AG10803 (cell line): ENCODE measurements at regions not wholly inside any gene's neighbourhood (a gene's known extent, or its start where the extent isn't known, plus 50 kb on each side); places are given as distances from the start of the nearest gene placed in this dataset.

Experiments used
- DNase-seq: peaks from one replicate; pipeline ENCODE4 v3.0.0; 2010; ENCODE audit warnings: low read depth
- H3K4me3 ChIP-seq: 2 replicates; pipeline ENCODE4 v1.5.1; 2011; ENCODE audit warnings: mild to moderate bottlenecking, low read length, control low read depth
- TF ChIP-seq, protein P1 (sequence below): conservative IDR thresholded peaks from 2 replicates; pipeline ENCODE4 v1.5.1; 2011; ENCODE audit warnings: mild to moderate bottlenecking, low read length, control low read depth, inconsistent platforms

DNA sequence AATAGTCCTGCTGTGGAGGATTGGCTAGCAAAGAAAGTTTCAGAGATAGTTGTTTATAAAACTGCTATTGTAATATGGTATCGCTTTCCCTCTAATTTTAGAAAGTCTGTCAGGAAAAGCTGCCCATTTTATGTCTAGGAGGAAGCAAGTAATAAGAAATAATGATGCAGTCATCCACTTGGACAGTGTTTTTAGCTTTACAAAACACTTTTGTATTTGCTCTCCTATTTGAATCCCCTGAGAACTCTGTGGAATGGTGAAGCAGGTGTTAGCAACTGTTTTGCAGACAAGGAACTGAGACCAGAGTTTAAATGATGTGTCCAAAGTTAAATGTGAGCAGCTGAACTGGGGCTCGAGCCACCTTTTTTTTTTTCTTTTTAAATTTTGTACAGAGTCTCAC lies 455.8 kb downstream of the XPNPEP1 start:
- TF ChIP-seq, protein P1, sequence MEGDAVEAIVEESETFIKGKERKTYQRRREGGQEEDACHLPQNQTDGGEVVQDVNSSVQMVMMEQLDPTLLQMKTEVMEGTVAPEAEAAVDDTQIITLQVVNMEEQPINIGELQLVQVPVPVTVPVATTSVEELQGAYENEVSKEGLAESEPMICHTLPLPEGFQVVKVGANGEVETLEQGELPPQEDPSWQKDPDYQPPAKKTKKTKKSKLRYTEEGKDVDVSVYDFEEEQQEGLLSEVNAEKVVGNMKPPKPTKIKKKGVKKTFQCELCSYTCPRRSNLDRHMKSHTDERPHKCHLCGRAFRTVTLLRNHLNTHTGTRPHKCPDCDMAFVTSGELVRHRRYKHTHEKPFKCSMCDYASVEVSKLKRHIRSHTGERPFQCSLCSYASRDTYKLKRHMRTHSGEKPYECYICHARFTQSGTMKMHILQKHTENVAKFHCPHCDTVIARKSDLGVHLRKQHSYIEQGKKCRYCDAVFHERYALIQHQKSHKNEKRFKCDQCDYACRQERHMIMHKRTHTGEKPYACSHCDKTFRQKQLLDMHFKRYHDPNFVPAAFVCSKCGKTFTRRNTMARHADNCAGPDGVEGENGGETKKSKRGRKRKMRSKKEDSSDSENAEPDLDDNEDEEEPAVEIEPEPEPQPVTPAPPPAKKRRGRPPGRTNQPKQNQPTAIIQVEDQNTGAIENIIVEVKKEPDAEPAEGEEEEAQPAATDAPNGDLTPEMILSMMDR = no peak

DNA sequence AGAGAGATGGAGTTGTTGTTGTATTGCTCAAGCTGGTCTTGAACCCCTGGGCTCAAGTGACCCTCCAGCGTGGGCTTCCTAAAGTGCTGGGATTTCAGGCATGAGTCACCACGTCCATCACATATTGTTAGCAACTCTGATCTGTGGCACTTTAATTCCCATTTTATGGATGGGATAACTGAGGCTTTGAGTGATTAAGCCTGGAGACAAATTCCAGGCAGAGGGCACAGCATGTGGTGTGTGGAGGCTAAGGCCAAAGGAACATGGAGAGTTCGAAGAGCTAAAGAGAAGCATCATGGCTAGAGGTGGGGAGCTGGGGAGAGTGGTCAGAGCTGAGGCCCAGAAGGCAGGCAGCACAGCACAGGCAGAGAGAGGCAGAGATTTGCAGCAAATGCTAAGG lies 458.4 kb downstream of the XPNPEP1 start:
- TF ChIP-seq, protein P1 = no peak
- H3K4me3 ChIP-seq = no peak overlapping the region
- no peak for DNase-seq

More for the DNA sequence above, 455.8 kb downstream of the XPNPEP1 start:
- no peak overlapping the region for H3K4me3 ChIP-seq
- DNase-seq = no peak

DNA sequence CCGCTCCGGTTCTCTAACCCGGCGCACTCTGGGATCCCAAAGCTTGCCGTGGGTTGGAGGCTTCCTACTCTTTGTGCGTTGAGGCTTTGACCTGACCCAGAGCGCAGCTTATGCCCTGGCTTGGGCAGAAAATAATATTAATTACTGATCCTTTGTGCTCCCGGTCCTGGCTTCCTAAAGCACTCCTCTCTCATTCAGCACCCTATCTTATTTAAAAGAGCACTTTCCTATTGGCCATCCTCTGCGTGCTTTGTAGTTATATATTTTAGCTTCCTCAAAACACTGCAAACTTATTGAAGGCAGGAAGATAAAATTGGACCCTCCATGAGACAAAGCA lies 466.0 kb downstream of the XPNPEP1 start:
- H3K4me3 ChIP-seq = no peak overlapping the region
- no peak for DNase-seq
- TF ChIP-seq, protein P1 = no peak

DNA sequence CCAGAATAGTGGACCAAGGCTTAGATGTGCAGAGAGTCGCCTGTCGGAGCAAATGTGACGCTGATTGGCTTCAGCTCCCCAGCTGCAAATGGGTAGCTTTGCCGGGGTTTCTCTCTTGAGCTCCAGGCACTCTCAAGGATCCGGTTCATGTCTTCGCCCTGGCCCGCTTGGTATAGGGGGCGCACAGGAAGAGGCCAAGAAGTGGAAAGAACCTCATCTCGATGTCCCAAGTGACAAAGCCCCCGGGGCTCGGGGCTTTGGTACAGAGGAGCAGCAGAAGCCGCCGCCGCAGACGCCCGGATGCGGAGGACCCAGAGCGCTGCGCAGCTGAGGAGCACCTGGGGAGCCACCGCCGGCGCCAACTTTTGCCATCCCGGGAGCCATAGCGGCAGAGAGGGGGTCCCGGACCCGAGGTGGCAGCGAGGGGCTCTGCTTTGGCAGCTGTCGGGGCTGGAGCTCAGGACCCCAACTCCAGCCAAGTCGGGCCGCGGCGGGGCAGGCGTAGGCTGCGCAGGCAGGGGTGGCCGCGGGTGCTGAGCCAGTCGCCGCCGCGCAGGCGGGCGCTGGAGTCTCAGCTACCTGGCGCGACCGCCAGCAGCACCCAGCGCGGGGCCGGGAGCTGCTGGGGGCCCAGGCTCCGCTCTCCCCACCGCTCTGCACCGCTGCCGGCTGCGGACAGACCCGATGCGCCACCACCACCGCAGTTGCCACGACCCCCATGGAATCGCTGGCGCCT lies 466.6 kb downstream of the XPNPEP1 start:
- TF ChIP-seq, protein P1 = no peak

DNA sequence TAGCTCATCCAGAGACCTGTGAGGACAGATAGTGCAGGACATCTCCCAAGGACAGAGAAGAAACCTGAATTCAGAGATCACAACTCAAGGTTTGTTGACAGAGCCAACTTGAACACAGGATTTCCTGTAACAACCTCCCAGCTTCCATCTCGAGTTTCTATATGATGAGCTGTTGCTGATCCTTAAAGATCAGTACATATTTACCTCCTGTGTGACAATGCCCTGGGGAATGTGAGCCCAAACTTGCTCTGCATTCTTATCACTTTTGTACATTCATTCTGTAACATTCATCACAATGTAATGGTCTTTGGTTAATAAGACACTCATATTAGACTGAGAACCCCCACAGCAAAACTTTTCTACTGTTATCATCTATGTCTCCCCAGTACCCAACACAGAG lies 468.6 kb downstream of the XPNPEP1 start:
- TF ChIP-seq, protein P1 = no peak
- no peak overlapping the region for H3K4me3 ChIP-seq
- no peak for DNase-seq

More for the DNA sequence above, 466.6 kb downstream of the XPNPEP1 start:
- 0 out of 2 replicates have a peak overlapping the region, but pooled peaks have one; percentile 9 for H3K4me3 ChIP-seq
- no peak for DNase-seq

DNA sequence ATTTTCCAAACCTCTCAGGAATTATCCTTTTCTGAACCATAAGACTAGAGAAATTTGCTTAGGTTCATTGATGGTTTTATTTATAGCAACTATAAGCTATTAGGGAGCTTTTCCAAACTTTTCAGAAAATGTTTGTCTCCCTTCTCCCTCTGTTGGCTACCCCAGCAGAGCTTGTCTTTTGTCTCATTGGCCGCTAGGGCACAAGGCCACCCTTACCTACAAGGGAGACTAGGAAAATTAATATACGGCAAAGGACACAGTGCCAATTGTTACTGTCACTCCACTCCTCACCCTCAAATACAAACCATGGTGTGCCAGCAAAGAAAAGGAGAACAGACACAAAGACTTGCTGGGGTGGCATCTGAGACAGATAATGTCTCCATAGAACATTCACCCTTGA lies 471.4 kb downstream of the XPNPEP1 start:
- TF ChIP-seq, protein P1 = no peak
- no peak overlapping the region for H3K4me3 ChIP-seq

DNA sequence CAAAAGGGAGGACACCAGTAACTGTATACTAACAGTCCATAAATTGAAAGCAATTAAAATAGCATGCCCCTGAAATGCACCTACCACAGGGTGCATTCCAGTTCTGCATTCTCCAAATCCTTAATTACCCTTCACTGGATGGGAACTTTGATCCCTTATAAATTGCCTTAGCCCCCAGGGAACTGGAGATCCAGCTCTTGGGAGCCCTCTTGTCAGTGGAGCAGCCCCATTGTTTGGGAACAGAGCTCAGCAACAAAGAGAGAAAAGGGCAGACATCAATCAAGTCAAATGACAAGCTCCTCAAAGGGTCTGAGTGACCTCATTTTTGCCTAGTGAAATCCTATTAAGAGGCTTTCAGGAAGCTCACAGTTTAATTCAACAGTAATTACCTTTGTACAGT lies 472.6 kb downstream of the XPNPEP1 start:
- DNase-seq = no peak
- TF ChIP-seq, protein P1 = no peak
- H3K4me3 ChIP-seq = no peak overlapping the region

More for the DNA sequence above, 471.4 kb downstream of the XPNPEP1 start:
- DNase-seq = no peak
